HG03575 (cell line): ENCODE measurements at regions not wholly inside any gene's neighbourhood (a gene's known extent, or its start where the extent isn't known, plus 50 kb on each side); places are given as distances from the start of the nearest gene placed in this dataset.
"Not testable (repeated sequence)": the region's sequence is repeated elsewhere in the genome, so short reads cannot be mapped to it uniquely, and the experiment has no call there.

Source experiments
- ATAC-seq: cut with Tn5 transposase; IDR thresholded peaks from one replicate; pipeline ENCODE4 v1.9.1; 2021; ENCODE audit not compliant: unreplicated experiment, insufficient number of reproducible peaks, low FRiP score; ENCODE audit errors: extremely low read depth

- ATAC-seq: not testable (repeated sequence)
Observed at GRCh38 chr7:145697412-145698107, 419.0 kb upstream of the CNTNAP2 start.

- ATAC-seq: no peak
Observed at GRCh38 chr7:145696071-145696470, 420.5 kb upstream of the CNTNAP2 start.

GRCh38 chr7:145692237-145692950, 424.2 kb upstream of the CNTNAP2 start:
- no peak for ATAC-seq

- no peak for ATAC-seq
Observed at GRCh38 chr7:145691377-145691914, 425.2 kb upstream of the CNTNAP2 start.

- ATAC-seq: no peak
Observed at GRCh38 chr7:145681646-145682045, 435.0 kb upstream of the CNTNAP2 start.

GRCh38 chr7:145681159-145681558, 435.4 kb upstream of the CNTNAP2 start:
- ATAC-seq: no peak

GRCh38 chr7:145665499-145666258, 450.9 kb upstream of the CNTNAP2 start:
- ATAC-seq: no peak

- no peak for ATAC-seq
Observed at GRCh38 chr7:145655666-145656065, 460.9 kb upstream of the CNTNAP2 start.

- ATAC-seq: no peak
Observed at GRCh38 chr7:145645135-145645515, 471.5 kb upstream of the CNTNAP2 start.

GRCh38 chr7:145644426-145645134, 472.0 kb upstream of the CNTNAP2 start:
- no peak for ATAC-seq

- no peak for ATAC-seq
Observed at GRCh38 chr7:145643981-145644380, 472.6 kb upstream of the CNTNAP2 start.

- no peak for ATAC-seq
Observed at GRCh38 chr7:145633513-145633912, 483.1 kb upstream of the CNTNAP2 start.

- ATAC-seq: no peak
Observed at GRCh38 chr7:145624618-145625017, 492.0 kb upstream of the CNTNAP2 start.

- ATAC-seq: no peak
Observed at GRCh38 chr7:145605963-145606362, 510.6 kb upstream of the CNTNAP2 start.

GRCh38 chr7:145599376-145599775, 517.2 kb upstream of the CNTNAP2 start:
- ATAC-seq: no peak

- ATAC-seq: no peak
Observed at GRCh38 chr7:145584401-145584800, 532.2 kb upstream of the CNTNAP2 start.

- ATAC-seq: no peak
Observed at GRCh38 chr7:145582742-145583303, 533.8 kb upstream of the CNTNAP2 start.

- ATAC-seq: no peak
Observed at GRCh38 chr7:145557805-145558204, 558.8 kb upstream of the CNTNAP2 start.

GRCh38 chr7:145543242-145543641, 573.4 kb upstream of the CNTNAP2 start:
- ATAC-seq: no peak
